CD4-positive, alpha-beta T cell treated with Interleukin-21 for 1 hour (primary cell): ENCODE measurements at regions not wholly inside any gene's neighbourhood (a gene's known extent, or its start where the extent isn't known, plus 50 kb on each side); places are given as distances from the start of the nearest gene placed in this dataset.

Experiments
- DNase-seq: peaks from one replicate; pipeline ENCODE4 v3.0.0-alpha.2; 2020

GRCh38 chr5:104755806-104756205 lies 1193.2 kb upstream of the NUDT12 start:
- no peak for DNase-seq

GRCh38 chr5:104754311-104754995 lies 1191.9 kb upstream of the NUDT12 start:
- DNase-seq, result no peak

- no peak for DNase-seq
Observed at GRCh38 chr5:104751969-104752368, 1189.4 kb upstream of the NUDT12 start.

GRCh38 chr5:104739905-104740304 lies 1177.3 kb upstream of the NUDT12 start:
- no peak for DNase-seq

- no peak for DNase-seq
Observed at GRCh38 chr5:104739503-104739902, 1176.9 kb upstream of the NUDT12 start.

GRCh38 chr5:104736073-104736472 lies 1173.5 kb upstream of the NUDT12 start:
- no peak for DNase-seq

GRCh38 chr5:104734046-104734445 lies 1171.5 kb upstream of the NUDT12 start:
- no peak for DNase-seq

- no peak for DNase-seq
Observed at GRCh38 chr5:104733063-104733669, 1170.6 kb upstream of the NUDT12 start.

- DNase-seq, result no peak
Observed at GRCh38 chr5:104731331-104731730, 1168.7 kb upstream of the NUDT12 start.

GRCh38 chr5:104708027-104708426 lies 1145.4 kb upstream of the NUDT12 start:
- no peak for DNase-seq

GRCh38 chr5:104706600-104706999 lies 1144.0 kb upstream of the NUDT12 start:
- DNase-seq, result no peak

GRCh38 chr5:104702212-104702611 lies 1139.6 kb upstream of the NUDT12 start:
- no peak for DNase-seq

GRCh38 chr5:104699438-104699837 lies 1136.8 kb upstream of the NUDT12 start:
- no peak for DNase-seq

- DNase-seq, result no peak
Observed at GRCh38 chr5:104661256-104661655, 1098.7 kb upstream of the NUDT12 start.

- no peak for DNase-seq
Observed at GRCh38 chr5:104659497-104659896, 1096.9 kb upstream of the NUDT12 start.

- DNase-seq, result no peak
Observed at GRCh38 chr5:104652271-104652861, 1089.8 kb upstream of the NUDT12 start.

GRCh38 chr5:104650313-104651055 lies 1087.9 kb upstream of the NUDT12 start:
- no peak for DNase-seq

GRCh38 chr5:104646416-104646815 lies 1083.8 kb upstream of the NUDT12 start:
- no peak for DNase-seq

GRCh38 chr5:104643320-104643719 lies 1080.7 kb upstream of the NUDT12 start:
- DNase-seq, result no peak

GRCh38 chr5:104635227-104635626 lies 1072.6 kb upstream of the NUDT12 start:
- DNase-seq, result no peak

- DNase-seq, result no peak
Observed at GRCh38 chr5:104628911-104629310, 1066.3 kb upstream of the NUDT12 start.

GRCh38 chr5:104626122-104626521 lies 1063.5 kb upstream of the NUDT12 start:
- DNase-seq, result no peak

- no peak for DNase-seq
Observed at GRCh38 chr5:104612005-104612404, 1049.4 kb upstream of the NUDT12 start.
